Neural cell (in vitro differentiated cells): ENCODE measurements at regions not wholly inside any gene's neighbourhood (a gene's known extent, or its start where the extent isn't known, plus 50 kb on each side); places are given as distances from the start of the nearest gene placed in this dataset.
"Not testable (repeated sequence)": the region's sequence is repeated elsewhere in the genome, so short reads cannot be mapped to it uniquely, and the experiment has no call there.

Source experiments
- H2AFZ ChIP-seq: fragments of 200-600, 300-800 bp; sonication (generic), shearing (Covaris generic); 2 replicates; pipeline ENCODE4 v1.6.0; 2014; ENCODE audit warnings: low read depth, mild to moderate bottlenecking, antibody characterized with exemption, low read length, moderate library complexity
- H3F3A ChIP-seq: fragments of 200-600 bp; shearing (Covaris generic); 2 replicates; pipeline ENCODE4 v1.6.1; 2016; ENCODE audit warnings: mild to moderate bottlenecking, moderate library complexity, mixed read lengths, antibody characterized with exemption, low read length; ENCODE audit not compliant: insufficient read depth, poor library complexity, severe bottlenecking
- H3K27ac ChIP-seq: fragments of 200-600, 300-800 bp; sonication (generic), shearing (Covaris generic); 2 replicates; pipeline ENCODE4 v1.5.1; 2014; ENCODE audit warnings: mild to moderate bottlenecking, low read length, moderate library complexity
- H3K27me3 ChIP-seq: fragments of 300-800, 200-600 bp; sonication (generic), shearing (Covaris generic); 2 replicates; pipeline ENCODE4 v1.6.0; 2014; ENCODE audit warnings: mild to moderate bottlenecking, low read depth, low read length, moderate library complexity; ENCODE audit not compliant: insufficient read depth
- H3K36me3 ChIP-seq: fragments of 300-800, 200-600 bp; sonication (generic), shearing (Covaris generic); 2 replicates; pipeline ENCODE4 v1.5.1; 2014; ENCODE audit warnings: mild to moderate bottlenecking, antibody characterized with exemption, low read length, moderate library complexity; ENCODE audit not compliant: insufficient read depth
- H3K4me2 ChIP-seq: fragments of 300-800, 200-600 bp; sonication (generic), shearing (Covaris generic); 2 replicates; pipeline ENCODE4 v1.6.0; 2014; ENCODE audit warnings: mild to moderate bottlenecking, low read length
- H3K4me3 ChIP-seq: fragments of 300-800, 200-600 bp; sonication (generic), shearing (Covaris generic); 2 replicates; pipeline ENCODE4 v1.5.1; 2014; ENCODE audit warnings: mild to moderate bottlenecking, low read length, moderate library complexity
- H3K79me2 ChIP-seq: fragments of 200-600 bp; shearing (Covaris generic); replicated peaks from 2 replicates; pipeline ENCODE4 v1.6.0; 2014; ENCODE audit warnings: mild to moderate bottlenecking, low read length, moderate library complexity; ENCODE audit not compliant: insufficient read depth
- H3K9ac ChIP-seq: fragments of 300-800, 200-600 bp; sonication (generic), shearing (Covaris generic); 2 replicates; pipeline ENCODE4 v1.6.1; 2016; ENCODE audit warnings: mild to moderate bottlenecking, low read length, mixed read lengths
- H3K9me2 ChIP-seq: fragments of 200-600 bp; shearing (Covaris generic); 2 replicates; pipeline ENCODE4 v1.6.1; 2016; ENCODE audit warnings: mild to moderate bottlenecking, low read length, mixed read lengths; ENCODE audit not compliant: insufficient read depth
- H3K9me3 ChIP-seq: fragments of 200-600, 300-800 bp; sonication (generic), shearing (Covaris generic); 2 replicates; pipeline ENCODE4 v1.6.1; 2016; ENCODE audit warnings: mild to moderate bottlenecking, mixed run types, low read length, moderate library complexity, mixed read lengths
- H4K20me1 ChIP-seq: fragments of 200-600 bp; shearing (Covaris generic); 2 replicates; pipeline ENCODE4 v1.6.1; 2016; ENCODE audit warnings: mild to moderate bottlenecking, mixed run types; ENCODE audit not compliant: insufficient read depth
- EP300 ChIP-seq: fragments of 450-650 bp; conservative IDR thresholded peaks from 2 replicates; pipeline ENCODE4 v1.6.1; 2014; ENCODE audit warnings: antibody characterized with exemption, mild to moderate bottlenecking, moderate library complexity; ENCODE audit not compliant: poor library complexity, severe bottlenecking
- EZH2 ChIP-seq: fragments of 200-600, 300-800 bp; shearing (Covaris generic), sonication (generic); IDR thresholded peaks from 2 replicates; pipeline ENCODE4 v1.6.1; 2014; ENCODE audit warnings: antibody characterized with exemption, low read length, borderline replicate concordance, mild to moderate bottlenecking; ENCODE audit not compliant: insufficient read depth, poor library complexity, severe bottlenecking
- MXI1 ChIP-seq: fragments of 450-650 bp; conservative IDR thresholded peaks from 2 replicates; pipeline ENCODE4 v1.6.1; 2014; ENCODE audit warnings: antibody characterized with exemption, mild to moderate bottlenecking; ENCODE audit not compliant: poor library complexity, severe bottlenecking
- POLR2AphosphoS5 ChIP-seq: IDR thresholded peaks from 2 replicates; pipeline ENCODE4 v1.6.1; 2012
- RAD21 ChIP-seq: fragments of 450-650 bp; conservative IDR thresholded peaks from 2 replicates; pipeline ENCODE4 v1.6.1; 2014; ENCODE audit warnings: antibody characterized with exemption, mild to moderate bottlenecking, moderate library complexity
- SMC3 ChIP-seq: fragments of 450-650 bp; conservative IDR thresholded peaks from 2 replicates; pipeline ENCODE4 v1.6.1; 2014; ENCODE audit warnings: antibody characterized with exemption, mild to moderate bottlenecking, moderate library complexity; ENCODE audit not compliant: poor library complexity
- TAF1 ChIP-seq: IDR thresholded peaks from 2 replicates; pipeline ENCODE4 v1.6.1; 2012; ENCODE audit warnings: low read depth
- TF ChIP-seq, protein P1 (sequence below): IDR thresholded peaks from 2 replicates; pipeline ENCODE4 v1.6.1; 2012; ENCODE audit warnings: borderline replicate concordance
- TF ChIP-seq, protein P2 (sequence below): fragments of 450-650 bp; IDR thresholded peaks from 2 replicates; pipeline ENCODE4 v1.5.1; 2014; ENCODE audit warnings: antibody characterized with exemption, mild to moderate bottlenecking, moderate library complexity; ENCODE audit not compliant: poor library complexity, severe bottlenecking

DNA sequence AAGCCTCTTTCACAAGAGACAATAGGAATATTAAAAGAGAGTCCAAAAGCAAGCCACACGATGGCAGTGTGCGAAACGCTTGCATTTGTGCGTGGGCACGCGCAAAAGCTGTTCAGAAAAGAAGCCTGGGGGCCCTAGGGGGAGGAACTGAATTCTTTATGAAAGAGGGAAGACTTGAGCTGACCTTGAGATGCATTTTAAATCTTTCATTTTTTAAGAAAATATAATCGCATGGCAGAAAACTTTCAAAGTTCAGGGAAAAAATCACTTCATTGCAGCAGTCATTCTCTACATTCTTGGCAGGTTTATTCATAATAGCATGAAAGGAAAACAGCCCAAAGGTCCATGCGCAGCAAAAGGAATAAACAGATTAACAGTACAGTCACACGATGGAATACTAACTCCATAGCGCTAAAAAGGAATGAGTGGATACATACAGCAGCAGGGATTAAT is 206.5 kb upstream of the PRKCQ start:
- Histone ChIP-seq H3K79me2 (no peaks in the 10 kb centered on the region), H3K4me2 (no peak overlapping the region), H3K9me2 (no peaks in the 10 kb centered on the region), H3K9me3 (no peaks in the 10 kb centered on the region), H3K9ac (no peak overlapping the region), H3F3A (no peaks in the 10 kb centered on the region), H3K27me3 (no peaks in the 10 kb centered on the region), H3K4me3 (no peak overlapping the region), H4K20me1 (no peaks in the 10 kb centered on the region), H2AFZ (no peak overlapping the region), H3K36me3 (no peaks in the 10 kb centered on the region), H3K27ac (no peak overlapping the region)
- TF ChIP-seq RAD21, result peak; percentile 50
- no peak for TF ChIP-seq EZH2
- no peak for TF ChIP-seq EP300
- peak; percentile 57 for TF ChIP-seq SMC3
- TF ChIP-seq, protein P1, sequence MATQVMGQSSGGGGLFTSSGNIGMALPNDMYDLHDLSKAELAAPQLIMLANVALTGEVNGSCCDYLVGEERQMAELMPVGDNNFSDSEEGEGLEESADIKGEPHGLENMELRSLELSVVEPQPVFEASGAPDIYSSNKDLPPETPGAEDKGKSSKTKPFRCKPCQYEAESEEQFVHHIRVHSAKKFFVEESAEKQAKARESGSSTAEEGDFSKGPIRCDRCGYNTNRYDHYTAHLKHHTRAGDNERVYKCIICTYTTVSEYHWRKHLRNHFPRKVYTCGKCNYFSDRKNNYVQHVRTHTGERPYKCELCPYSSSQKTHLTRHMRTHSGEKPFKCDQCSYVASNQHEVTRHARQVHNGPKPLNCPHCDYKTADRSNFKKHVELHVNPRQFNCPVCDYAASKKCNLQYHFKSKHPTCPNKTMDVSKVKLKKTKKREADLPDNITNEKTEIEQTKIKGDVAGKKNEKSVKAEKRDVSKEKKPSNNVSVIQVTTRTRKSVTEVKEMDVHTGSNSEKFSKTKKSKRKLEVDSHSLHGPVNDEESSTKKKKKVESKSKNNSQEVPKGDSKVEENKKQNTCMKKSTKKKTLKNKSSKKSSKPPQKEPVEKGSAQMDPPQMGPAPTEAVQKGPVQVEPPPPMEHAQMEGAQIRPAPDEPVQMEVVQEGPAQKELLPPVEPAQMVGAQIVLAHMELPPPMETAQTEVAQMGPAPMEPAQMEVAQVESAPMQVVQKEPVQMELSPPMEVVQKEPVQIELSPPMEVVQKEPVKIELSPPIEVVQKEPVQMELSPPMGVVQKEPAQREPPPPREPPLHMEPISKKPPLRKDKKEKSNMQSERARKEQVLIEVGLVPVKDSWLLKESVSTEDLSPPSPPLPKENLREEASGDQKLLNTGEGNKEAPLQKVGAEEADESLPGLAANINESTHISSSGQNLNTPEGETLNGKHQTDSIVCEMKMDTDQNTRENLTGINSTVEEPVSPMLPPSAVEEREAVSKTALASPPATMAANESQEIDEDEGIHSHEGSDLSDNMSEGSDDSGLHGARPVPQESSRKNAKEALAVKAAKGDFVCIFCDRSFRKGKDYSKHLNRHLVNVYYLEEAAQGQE, result no peak
- TF ChIP-seq TAF1, result no peak
- no peak for TF ChIP-seq MXI1
- no peak for TF ChIP-seq POLR2AphosphoS5
- TF ChIP-seq, protein P2, sequence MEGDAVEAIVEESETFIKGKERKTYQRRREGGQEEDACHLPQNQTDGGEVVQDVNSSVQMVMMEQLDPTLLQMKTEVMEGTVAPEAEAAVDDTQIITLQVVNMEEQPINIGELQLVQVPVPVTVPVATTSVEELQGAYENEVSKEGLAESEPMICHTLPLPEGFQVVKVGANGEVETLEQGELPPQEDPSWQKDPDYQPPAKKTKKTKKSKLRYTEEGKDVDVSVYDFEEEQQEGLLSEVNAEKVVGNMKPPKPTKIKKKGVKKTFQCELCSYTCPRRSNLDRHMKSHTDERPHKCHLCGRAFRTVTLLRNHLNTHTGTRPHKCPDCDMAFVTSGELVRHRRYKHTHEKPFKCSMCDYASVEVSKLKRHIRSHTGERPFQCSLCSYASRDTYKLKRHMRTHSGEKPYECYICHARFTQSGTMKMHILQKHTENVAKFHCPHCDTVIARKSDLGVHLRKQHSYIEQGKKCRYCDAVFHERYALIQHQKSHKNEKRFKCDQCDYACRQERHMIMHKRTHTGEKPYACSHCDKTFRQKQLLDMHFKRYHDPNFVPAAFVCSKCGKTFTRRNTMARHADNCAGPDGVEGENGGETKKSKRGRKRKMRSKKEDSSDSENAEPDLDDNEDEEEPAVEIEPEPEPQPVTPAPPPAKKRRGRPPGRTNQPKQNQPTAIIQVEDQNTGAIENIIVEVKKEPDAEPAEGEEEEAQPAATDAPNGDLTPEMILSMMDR, result peak; percentile 53

GRCh38 chr10:6784429-6784828 is 204.4 kb upstream of the PRKCQ start:
- H3K9me3 ChIP-seq, H3K4me3 ChIP-seq, H3K27me3 ChIP-seq, H3K79me2 ChIP-seq, H2AFZ ChIP-seq, H3K27ac ChIP-seq, H3K4me2 ChIP-seq, H3F3A ChIP-seq, H3K36me3 ChIP-seq, H3K9me2 ChIP-seq, H4K20me1 ChIP-seq, H3K9ac ChIP-seq: not testable (repeated sequence)

DNA sequence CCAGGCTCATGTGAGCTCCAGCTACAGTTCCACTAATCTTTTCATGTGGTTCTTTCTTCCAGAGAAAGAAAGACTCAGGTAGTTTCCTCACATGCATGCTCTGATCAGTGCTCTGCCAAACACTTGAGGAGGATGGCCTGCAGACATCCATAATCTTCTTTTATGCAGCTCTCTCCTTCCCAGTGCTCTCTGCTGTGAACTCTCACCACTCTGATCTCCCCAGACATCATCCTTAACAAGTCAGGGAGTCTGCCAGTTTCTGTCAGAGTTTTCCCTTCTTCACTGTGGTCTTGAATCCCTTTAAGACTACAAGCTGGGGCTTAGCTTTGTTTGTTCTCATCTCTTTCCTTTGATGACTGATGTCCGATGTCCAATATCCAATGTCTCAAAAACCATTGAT is 203.4 kb upstream of the PRKCQ start:
- Histone ChIP-seq H3F3A (no peaks in the 10 kb centered on the region), H3K4me2 (no peak overlapping the region), H2AFZ (no peak overlapping the region), H3K36me3 (no peaks in the 10 kb centered on the region), H3K9me2 (no peaks in the 10 kb centered on the region), H3K9ac (no peak overlapping the region), H3K9me3 (no peaks in the 10 kb centered on the region), H4K20me1 (no peaks in the 10 kb centered on the region), H3K27me3 (no peaks in the 10 kb centered on the region), H3K79me2 (no peaks in the 10 kb centered on the region), H3K4me3 (no peak overlapping the region), H3K27ac (no peak overlapping the region)
- TF ChIP-seq, protein P2, result no peak
- TF ChIP-seq EZH2 (no peak), TAF1 (no peak), RAD21 (no peak), EP300 (no peak), SMC3 (no peak), MXI1 (no peak)
- TF ChIP-seq, protein P1, result no peak
